Calu3 (cell line): ENCODE measurements at regions not wholly inside any gene's neighbourhood (a gene's known extent, or its start where the extent isn't known, plus 50 kb on each side); places are given as distances from the start of the nearest gene placed in this dataset.

Experiments used
- BruUV-seq: library from RNA; stranded (reverse); fragments of 400-500 nt; replicated peaks from 2 replicates; lab custom pipeline; 2021; lab: Mats Ljungman, UMichigan
- CTCF ChIA-PET: fragments of 300-600 bp; sonication (Branson Sonifier 250); formaldehyde crosslinking; loops from one replicate; lab custom pipeline; 2022; ENCODE audit warnings: antibody characterized with exemption; lab: Charles Lee
- DNase-seq: peaks from one replicate; pipeline ENCODE4 v3.0.0; 2022
- H3K27ac Mint-ChIP-seq: one replicate; pipeline ENCODE4 v1.8.0; 2022; ENCODE audit warnings: mixed read lengths; ENCODE audit not compliant: unreplicated experiment
- H3K27me3 Mint-ChIP-seq: one replicate; pipeline ENCODE4 v1.8.0; 2022; ENCODE audit warnings: mixed read lengths; ENCODE audit not compliant: unreplicated experiment
- H3K36me3 Mint-ChIP-seq: one replicate; pipeline ENCODE4 v1.8.0; 2022; ENCODE audit warnings: mild to moderate bottlenecking, moderate library complexity, mixed read lengths; ENCODE audit not compliant: insufficient read depth, unreplicated experiment
- H3K4me1 Mint-ChIP-seq: one replicate; pipeline ENCODE4 v1.8.0; 2022; ENCODE audit warnings: mild to moderate bottlenecking, low read depth, mixed read lengths; ENCODE audit not compliant: unreplicated experiment
- H3K4me3 Mint-ChIP-seq: one replicate; pipeline ENCODE4 v1.8.0; 2022; ENCODE audit warnings: mild to moderate bottlenecking, low read depth, moderate library complexity, mixed read lengths; ENCODE audit not compliant: unreplicated experiment
- H3K9me3 Mint-ChIP-seq: one replicate; pipeline ENCODE4 v1.8.0; 2022; ENCODE audit warnings: low read depth, mixed read lengths; ENCODE audit not compliant: unreplicated experiment
- CTCF ChIP-seq: fragments of 200-600 bp; IDR thresholded peaks from one replicate; pipeline ENCODE4 v1.8.0; 2022; ENCODE audit warnings: antibody characterized with exemption; ENCODE audit not compliant: unreplicated experiment
- intact Hi-C: fragments of 100-400 bp; cut with micrococcal nuclease; formaldehyde crosslinking; loops from one replicate; pipeline ENCODE4 v1.10.0; 2022; ENCODE audit not compliant: unreplicated experiment

- no peak overlapping the region for H3K27ac Mint-ChIP-seq
- H3K4me3 Mint-ChIP-seq, result no peak overlapping the region
- CTCF ChIA-PET, result interaction anchor here (1.2 kb wide), 1 partner anchor 185 kb away, joined by 5 read pairs; no protein-coding TSS in a partner anchor
- no peak for DNase-seq
- H3K4me1 Mint-ChIP-seq, result no peaks in the 10 kb centered on the region
- H3K27me3 Mint-ChIP-seq, result peaks cover 89% of the 10 kb centered on the region
- no peaks in the 10 kb centered on the region for H3K36me3 Mint-ChIP-seq
- H3K9me3 Mint-ChIP-seq, result no peaks in the 10 kb centered on the region
- no peak for TF ChIP-seq CTCF
- intact Hi-C loops, result no loop called here
- BruUV-seq, result no TSS peak
Observed at GRCh38 chr17:34176440-34176839, 78.6 kb upstream of the CCL2 start.

DNA sequence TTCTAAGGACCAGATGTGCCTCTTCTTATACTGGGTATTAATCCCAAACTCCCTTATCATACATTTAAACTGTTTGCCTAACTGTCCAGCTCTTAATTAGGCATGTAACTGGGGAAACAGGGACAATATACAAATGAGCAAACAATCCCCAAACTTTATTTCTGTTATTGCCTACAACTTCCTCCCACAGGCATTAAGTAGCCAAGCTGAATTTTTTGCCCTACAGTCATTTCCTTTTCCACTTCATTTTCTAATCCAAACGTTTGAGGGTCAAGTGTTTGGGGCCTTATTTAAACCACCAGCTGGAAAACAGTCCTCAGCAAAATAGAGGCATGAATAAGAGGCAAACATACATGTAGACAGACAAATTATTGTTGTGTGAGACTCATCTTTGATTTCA lies 77.4 kb upstream of the CCL2 start:
- Mint-ChIP-seq H3K9me3 (no peaks in the 10 kb centered on the region), H3K4me3 (no peak overlapping the region), H3K4me1 (no peaks in the 10 kb centered on the region), H3K27ac (no peak overlapping the region), H3K27me3 (peaks cover 88% of the 10 kb centered on the region), H3K36me3 (no peaks in the 10 kb centered on the region)
- DNase-seq, result no peak
- TF ChIP-seq CTCF, result no peak
- CTCF ChIA-PET, result interaction anchor here (0.6 to 1.2 kb wide), 2 partner anchors 13 to 184 kb away, joined by 3 to 5 read pairs; no protein-coding TSS in a partner anchor
- BruUV-seq, result no TSS peak
- intact Hi-C loops, result no loop called here

- H3K4me3 Mint-ChIP-seq, result no peak overlapping the region
- CTCF ChIA-PET, result no interaction called here
- no TSS peak for BruUV-seq
- H3K27me3 Mint-ChIP-seq, result peaks cover 89% of the 10 kb centered on the region
- no peaks in the 10 kb centered on the region for H3K9me3 Mint-ChIP-seq
- H3K36me3 Mint-ChIP-seq, result no peaks in the 10 kb centered on the region
- no peaks in the 10 kb centered on the region for H3K4me1 Mint-ChIP-seq
- no peak for DNase-seq
- intact Hi-C loops, result no loop called here
- H3K27ac Mint-ChIP-seq, result no peak overlapping the region
- TF ChIP-seq CTCF, result no peak
Observed at GRCh38 chr17:34178092-34178491, 77.0 kb upstream of the CCL2 start.

DNA sequence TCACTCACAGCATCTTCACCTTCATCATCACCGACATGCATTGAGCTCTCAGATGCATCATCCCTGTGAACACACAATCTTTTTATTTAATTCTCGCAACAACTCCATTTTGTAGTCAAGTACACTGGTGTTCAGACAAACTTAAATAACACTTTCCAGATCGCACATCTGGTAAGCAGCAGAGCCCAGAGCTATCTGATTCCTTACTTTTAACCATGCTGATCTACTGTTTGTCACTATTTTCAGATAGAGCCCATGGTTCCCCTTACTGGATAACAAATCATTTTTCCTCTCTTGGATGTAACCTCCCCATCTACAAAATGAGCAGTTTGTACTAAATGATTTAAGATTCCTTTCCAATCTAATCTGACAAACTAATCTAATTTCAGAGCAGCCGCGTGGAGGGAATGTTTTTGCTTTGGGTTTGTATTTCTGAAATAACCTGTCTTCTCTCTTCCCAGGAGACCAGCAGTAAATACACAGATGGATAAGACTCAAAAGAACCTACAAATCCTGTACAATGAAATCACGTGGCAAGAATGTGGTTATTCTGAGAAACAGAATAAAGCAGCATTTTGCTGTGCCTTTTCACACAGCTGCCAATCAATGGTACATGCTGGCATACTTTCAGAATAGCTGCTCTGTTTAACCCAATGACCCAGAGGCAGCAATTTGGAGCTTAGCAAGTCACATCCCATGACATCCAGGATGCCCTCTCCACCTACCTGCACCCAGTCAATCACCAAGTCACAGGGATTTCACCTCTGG lies 72.9 kb upstream of the CCL2 start:
- CTCF ChIA-PET, result interaction anchor here (0.9 kb wide), 1 partner anchor 179 kb away, joined by 3 read pairs; no protein-coding TSS in a partner anchor
- Mint-ChIP-seq H3K4me1 (no peaks in the 10 kb centered on the region), H3K27ac (no peak overlapping the region), H3K4me3 (no peak overlapping the region), H3K9me3 (no peaks in the 10 kb centered on the region), H3K36me3 (no peaks in the 10 kb centered on the region), H3K27me3 (peaks cover 91% of the 10 kb centered on the region)
- no peak for TF ChIP-seq CTCF
- DNase-seq, result no peak
- intact Hi-C loops, result no loop called here
- BruUV-seq, result no TSS peak
